ENCODE measurements at regions not wholly inside any gene's neighbourhood (a gene's known extent, or its start where the extent isn't known, plus 50 kb on each side); places are given as distances from the start of the nearest gene placed in this dataset.

- TF ChIP-seq, protein P1, sequence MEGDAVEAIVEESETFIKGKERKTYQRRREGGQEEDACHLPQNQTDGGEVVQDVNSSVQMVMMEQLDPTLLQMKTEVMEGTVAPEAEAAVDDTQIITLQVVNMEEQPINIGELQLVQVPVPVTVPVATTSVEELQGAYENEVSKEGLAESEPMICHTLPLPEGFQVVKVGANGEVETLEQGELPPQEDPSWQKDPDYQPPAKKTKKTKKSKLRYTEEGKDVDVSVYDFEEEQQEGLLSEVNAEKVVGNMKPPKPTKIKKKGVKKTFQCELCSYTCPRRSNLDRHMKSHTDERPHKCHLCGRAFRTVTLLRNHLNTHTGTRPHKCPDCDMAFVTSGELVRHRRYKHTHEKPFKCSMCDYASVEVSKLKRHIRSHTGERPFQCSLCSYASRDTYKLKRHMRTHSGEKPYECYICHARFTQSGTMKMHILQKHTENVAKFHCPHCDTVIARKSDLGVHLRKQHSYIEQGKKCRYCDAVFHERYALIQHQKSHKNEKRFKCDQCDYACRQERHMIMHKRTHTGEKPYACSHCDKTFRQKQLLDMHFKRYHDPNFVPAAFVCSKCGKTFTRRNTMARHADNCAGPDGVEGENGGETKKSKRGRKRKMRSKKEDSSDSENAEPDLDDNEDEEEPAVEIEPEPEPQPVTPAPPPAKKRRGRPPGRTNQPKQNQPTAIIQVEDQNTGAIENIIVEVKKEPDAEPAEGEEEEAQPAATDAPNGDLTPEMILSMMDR (conservative IDR thresholded peaks at IDR 0.05; ENCODE audit: low read depth, low read length) = no peak
- TF ChIP-seq EZH2 (IDR thresholded peaks at IDR 0.05; ENCODE audit: low read length, unreplicated experiment) = no peak
These were observed 422.5 kb downstream of the CMPK2 start for GRCh38 chr2:6443061-6443823.
